ENCODE measurements at regions not wholly inside any gene's neighbourhood (a gene's known extent, or its start where the extent isn't known, plus 50 kb on each side); places are given as distances from the start of the nearest gene placed in this dataset.

- TF ChIP-seq EP300 (IDR thresholded peaks at IDR 0.05; ENCODE audit: borderline replicate concordance in 1 of 2, low read depth in 2 of 2, low read length in 2 of 2) (no peak), SIX5 (IDR thresholded peaks at IDR 0.05; ENCODE audit: low read depth, low read length) (no peak)
These were observed 365.5 kb upstream of the SUCLG2 start (continued) for GRCh38 chr3:68019876-68020275.
